Tongue (tissue), 1 donor: ENCODE measurements at regions not wholly inside any gene's neighbourhood (a gene's known extent, or its start where the extent isn't known, plus 50 kb on each side); places are given as distances from the start of the nearest gene placed in this dataset.
"Not testable (repeated sequence)": the region's sequence is repeated elsewhere in the genome, so short reads cannot be mapped to it uniquely, and the experiment has no call there.

Experiments
- DNase-seq: peaks from one replicate; pipeline ENCODE4 v3.0.0-alpha.2; 2015

DNA sequence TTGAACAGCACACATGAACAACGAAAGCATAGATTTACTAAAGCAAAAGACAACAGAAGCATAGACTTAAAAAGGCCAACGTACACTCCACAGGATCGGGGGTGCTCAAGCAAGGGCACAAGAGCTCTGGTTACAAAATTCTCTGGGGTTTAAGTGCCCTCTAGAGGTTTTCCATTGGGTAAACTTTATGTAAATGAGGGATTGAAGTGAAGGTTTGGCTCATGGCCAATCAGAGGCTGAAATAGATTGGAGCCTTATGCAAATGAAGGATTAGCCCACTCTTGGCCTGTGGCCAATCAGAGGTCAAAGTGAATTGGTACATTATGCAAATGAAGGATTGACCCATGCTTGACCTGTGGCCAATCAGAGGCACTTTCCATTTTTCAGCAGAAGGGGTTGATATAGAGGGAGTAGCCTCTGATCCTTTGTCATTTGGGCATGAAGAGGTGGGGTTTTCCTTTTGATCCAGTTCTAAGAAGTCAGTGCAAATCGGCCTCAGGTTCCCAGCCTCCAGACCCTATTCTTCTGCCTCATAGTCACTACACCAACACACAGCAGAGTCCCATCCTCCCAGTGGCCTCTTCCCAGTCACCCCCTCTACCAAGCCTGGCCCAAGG lies 244.9 kb downstream of the THBS2 start:
- peak; percentile 29 for DNase-seq

DNA sequence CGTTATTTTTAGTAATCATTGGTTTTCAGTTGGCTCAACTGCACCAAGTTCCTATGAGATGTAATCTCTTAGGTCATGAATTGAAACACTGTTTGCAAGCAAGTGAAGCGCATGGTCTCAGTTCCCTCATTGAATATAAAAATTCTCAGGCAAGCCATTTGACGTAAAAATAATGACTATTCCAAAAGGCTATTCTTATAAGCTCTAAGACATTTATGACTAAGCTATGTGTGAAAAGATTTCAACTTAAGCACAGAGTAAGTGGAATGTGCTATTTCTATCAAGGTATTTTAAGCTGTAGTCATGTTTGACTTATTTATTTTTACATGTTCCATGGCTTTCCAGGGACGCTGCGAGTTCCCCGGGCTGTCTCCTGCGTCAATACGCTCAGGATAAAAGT lies 248.5 kb downstream of the THBS2 start:
- DNase-seq, result no peak

DNA sequence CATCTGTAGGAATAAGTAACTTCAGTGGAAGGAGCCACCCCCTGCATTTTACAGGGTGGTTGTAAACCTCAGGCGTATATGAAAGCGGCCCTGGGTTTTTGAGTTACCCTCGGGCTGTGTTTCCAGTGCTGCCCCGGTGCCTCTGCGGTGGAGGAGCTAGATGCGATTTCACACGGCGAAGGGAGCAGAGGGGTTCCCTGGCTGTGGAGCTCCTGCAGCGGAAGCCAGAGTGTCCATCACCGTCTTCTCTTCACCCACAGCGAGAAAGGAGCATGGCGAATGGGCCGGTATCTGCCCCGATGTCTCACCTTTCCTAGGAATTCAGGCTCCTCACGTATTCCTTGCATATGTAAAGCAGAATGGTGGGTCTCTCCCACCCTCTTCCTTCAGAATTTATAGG lies 253.6 kb downstream of the THBS2 start:
- DNase-seq, result no peak

DNA sequence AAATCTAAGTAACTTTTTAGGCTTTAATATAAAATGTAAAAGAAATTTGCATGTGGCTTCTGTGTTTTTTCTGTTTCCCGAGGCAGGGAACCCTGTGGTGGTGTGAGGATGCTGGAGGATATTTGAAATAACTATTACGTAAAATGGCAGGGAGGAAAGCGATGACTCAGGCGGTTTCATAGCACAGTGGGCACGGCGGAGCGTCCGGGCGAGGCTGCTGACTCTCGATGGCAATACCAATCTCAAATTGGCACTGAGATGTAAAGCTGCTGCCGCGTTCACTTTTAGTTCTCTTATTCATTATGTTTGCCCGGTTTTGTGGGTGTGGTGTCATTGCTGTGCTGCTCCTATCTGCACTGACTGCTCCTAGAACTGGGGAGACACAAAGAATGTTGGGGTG lies 254.3 kb downstream of the THBS2 start:
- DNase-seq, result no peak

DNA sequence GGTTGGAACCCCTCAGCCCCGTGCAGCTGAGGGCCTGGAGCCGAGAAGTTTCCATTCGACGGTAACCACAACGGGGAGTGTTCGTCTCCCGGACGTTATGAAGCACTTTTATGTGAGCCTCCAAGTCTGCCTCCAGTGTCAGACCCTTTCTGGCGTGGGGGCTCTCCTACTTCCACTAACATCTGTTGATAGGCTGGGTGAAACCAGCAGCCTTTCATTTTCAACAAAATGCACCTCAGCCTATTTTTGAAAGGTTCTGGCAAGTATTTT lies 257.4 kb downstream of the THBS2 start:
- DNase-seq, result no peak

DNA sequence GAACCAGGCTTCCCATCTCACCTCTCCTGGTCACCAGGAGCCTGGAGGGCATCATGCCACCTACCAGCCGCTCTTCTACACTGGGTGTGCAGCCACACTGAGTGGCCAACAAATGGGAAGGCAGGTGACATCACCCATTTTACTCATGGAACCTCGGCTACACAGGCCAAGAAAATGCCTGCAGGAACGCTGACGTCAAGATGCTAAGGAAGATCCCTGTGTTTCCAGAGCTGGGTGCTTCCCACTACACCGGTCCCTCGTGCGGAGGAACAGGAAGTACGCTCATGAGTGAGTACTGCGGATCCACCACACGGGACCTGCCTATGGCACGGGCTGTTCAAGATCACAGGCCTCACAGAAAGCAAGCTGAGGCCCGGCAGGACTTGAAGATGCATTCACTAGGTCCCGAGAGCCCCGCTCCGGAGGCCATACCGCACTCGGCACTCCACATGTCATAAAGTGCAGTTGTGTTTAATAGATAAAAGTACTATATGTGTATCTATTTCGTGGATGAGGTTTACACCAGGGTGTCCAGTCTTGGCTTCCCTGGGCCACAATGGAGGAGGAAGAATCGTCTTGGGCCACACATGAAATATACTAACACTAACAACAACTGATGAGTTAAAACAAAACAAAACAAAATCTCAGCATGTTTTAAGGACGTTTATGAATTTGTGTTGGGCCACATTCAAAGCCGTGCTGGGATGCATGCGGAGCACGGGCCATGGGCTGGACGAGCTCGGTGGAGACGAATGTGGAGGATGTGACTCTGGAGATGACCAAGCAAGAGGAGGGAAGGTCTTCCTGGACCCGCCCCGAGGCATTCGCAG lies 257.9 kb downstream of the THBS2 start:
- no peak for DNase-seq

DNA sequence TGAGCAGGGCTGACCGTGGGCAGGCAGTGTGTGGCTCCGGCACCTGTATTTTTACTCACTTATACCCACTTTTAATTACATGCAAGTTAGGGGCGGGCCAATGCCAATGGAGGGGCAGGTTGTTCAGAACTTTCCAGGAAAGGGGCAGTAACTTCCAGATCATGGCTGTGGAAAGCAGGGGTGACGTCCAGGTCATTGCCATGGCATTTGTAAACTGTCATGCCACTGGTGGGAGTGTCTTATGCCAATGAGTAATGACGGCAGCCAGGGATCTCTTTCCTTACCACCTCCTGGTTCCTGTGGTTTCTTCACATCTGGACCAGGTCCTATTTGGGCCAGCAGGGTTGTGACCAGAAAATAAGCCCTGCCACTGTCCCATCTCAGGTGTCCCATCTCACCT lies 258.7 kb downstream of the THBS2 start:
- DNase-seq, result no peak

DNA sequence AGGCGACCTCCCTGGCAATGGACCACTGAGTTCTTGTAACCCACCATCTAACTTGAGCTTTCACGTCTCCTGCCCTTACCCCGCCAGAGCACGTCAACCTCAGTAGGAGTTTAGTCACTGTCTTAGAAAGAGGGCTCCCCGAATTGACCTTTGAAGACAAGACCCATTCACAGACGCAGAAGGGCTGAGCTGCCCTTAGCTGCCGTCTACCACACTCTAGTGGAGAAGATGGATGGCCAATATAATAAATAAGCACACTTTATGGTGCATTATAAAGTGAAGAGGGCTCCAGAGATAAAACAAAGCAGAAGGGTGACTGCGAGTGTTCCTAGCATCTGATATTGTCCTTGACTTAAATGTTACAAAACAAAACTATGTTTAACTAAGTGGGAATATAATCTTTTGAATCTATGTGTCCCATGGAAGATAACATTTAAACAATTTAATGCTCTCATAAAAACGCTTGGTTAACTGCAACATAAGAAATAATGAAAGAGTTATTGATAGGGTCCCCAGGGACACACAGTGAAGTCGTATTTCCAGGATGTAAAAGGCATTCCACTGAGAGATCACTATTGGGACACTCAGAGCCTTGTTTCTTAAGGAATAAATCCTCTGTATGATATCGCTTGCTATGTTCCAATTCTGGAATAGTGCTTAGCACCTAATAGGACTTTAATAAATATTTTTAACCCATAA lies 261.1 kb downstream of the THBS2 start:
- DNase-seq, result no peak

DNA sequence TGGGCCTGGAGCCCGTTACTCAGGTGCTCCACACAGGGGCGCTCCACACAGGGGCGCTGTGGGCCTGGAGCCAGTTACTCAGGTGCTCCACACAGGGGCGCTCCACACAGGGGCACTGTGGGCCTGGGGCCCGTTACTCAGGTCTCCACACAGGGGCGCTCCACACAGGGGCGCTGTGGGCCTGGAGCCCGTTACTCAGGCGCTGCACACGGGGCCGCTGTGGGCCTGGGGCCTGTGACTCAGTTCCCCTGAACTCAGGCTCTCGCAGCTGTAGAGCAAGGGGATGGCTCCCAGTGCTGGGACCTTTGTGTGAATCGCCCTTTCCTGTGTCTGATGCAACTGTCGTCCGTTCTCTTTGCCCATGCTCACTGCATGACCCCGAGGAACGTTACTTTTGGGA lies 262.0 kb downstream of the THBS2 start:
- DNase-seq, result not testable (repeated sequence)

DNA sequence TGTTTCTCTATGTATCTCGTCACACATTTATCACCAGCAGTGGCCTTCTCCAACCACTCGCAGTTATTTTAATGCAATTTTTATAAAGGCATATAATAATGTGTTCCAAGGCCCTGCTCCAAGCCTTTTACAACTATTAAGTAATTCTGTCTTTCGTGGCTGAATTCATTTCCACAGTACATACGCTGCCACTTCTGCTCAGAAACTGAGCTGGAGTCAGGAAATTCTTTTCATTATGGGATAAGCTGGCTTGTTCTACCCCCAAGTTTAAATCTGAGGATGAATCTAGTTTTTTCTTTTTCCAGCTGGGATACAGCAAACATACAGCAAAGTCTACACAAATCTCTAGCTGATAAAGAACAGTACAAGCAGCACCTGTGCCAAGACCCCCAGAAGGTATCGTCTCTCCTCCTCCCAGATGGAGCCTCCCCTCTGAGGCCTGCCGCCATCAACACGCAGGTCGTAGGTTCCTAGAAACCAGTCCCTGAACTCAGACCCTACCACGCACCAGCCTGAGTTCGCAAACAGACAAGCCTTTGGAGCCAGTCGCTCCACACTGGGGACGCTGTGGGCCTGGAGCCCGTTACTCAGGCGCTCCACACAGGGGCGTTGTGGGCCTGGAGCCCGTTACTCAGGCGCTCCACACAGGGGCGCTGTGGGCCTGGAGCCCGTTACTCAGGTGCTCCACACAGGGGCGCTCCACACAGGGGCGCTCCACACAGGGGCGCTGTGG lies 263.5 kb downstream of the THBS2 start:
- DNase-seq, result no peak

DNA sequence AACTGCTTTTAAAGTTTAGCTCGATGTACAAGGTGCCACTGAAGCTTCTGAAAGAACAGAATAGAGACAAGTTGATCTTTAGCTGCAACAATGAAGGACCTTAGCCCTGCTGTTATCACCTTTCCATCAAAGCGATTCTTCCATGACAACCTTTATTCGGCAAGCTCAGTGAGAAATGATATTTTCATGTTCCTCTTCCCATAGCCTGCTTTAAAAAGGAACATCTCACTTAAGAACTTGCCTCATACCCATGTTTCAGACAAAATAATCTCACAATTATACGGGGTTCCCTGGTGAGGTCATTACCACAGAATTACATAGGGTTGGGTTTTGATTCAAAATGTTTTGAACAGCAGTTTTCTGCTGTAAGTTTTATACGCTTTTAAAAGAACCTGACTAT lies 264.2 kb downstream of the THBS2 start:
- DNase-seq, result no peak

DNA sequence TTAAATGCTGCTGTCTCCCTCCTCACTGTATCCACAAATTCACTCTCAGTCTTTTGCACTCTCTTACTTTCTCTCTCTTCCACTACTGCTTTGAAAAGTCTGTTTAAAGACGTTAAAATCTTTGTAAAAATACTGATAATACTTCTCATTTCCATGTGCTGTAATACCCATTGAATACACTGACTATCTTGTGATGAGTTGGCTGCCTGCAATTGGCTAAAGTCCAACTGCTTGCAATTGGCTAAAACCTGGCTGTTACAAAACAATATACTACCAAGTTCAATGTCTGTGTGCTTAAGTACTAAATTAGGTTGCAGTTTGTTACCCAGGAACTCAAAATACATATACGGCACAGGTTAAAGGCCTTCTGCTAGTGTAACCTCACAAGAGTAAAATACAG lies 264.8 kb downstream of the THBS2 start:
- DNase-seq, result no peak

DNA sequence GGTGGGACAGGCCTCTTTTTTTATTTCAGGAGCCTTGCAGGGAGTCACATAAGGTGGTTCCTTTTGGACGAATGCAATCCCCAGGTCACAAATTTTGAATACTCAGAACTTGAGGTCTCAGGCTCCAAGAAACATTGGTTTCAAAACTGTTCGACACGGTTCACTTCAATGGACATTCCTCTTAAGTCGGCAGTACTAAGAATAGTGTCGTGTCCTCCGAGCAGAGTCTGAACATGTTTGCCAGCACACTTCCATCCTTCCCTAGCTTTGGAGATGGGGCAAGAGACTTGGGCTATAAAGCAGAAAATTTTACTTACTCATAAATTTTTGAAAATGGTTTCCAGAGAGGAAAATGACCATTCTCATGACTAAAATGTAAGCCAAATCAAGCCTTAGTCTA lies 265.4 kb downstream of the THBS2 start:
- DNase-seq, result no peak

DNA sequence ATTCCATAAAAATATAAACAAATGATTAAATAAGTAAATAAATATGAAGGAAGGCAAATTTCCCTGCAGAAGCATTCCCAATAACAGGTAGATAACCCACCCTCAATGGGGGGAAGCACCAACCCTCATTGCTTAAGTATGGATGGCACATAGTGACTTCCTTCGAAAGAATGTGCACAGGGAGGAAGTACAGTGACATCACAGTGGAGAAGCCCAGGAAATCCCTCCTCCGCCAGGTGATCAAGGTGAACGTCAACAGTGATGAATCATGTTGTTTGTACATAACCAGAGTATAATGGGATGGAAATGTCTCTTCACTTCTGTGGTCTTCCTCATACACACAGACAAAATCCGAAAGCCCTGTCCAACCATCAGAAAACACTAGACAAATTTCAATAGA lies 267.9 kb downstream of the THBS2 start:
- no peak for DNase-seq

DNA sequence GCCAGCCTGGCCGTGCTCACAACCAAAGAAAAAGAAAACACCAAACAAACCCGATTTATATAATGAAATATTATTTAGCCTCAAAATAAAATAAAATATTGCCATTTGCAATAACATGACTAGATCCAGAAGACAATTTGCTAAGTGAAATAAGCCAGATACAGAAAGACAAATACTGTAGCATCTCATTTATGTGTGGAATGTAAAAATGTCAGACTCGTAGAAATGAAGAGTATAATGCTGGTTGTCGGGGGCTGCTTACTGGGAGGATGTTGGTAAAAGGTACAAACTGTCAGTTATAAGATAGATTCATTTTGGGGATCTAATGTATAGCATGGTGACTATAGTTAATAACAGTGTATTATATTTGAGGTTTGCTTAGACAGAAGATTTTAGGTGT lies 269.7 kb downstream of the THBS2 start:
- no peak for DNase-seq

DNA sequence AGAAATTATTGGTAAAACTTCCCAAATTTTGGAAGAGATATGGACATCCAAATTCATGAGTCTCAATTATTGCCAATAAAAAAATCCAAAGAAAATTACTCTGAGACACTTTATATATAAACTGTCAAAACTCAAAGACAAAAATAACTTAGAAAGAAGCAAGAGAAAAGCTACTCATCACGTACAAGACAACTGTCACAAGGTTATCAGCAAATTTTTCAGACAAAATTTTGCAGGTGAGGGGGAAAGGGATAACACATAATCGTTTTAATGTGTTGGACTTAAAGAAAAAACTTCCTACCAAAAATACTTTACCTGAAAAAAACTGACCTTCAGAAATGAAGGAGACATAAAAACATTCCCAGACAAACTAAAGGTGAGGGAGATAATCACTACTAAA lies 272.5 kb downstream of the THBS2 start:
- DNase-seq, result no peak

DNA sequence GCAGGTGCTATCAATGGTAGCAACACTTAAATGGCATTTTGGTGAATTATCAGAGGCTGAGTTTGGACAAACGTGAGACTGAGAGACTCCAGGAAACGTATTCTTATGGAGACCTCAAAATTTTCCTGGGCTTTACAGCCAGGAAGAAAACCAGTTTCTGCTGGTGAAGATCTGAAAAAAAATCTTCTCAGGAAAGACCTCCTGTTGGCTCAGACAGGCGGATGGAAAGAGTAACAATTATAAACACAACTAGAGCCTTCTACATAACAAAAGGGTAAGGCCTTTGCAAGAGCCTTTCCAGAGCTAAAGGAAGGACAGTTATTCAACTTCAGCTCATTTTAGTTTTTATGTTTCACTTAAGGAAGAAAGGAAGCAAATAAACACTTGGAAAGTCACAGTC lies 274.4 kb downstream of the THBS2 start:
- no peak for DNase-seq

DNA sequence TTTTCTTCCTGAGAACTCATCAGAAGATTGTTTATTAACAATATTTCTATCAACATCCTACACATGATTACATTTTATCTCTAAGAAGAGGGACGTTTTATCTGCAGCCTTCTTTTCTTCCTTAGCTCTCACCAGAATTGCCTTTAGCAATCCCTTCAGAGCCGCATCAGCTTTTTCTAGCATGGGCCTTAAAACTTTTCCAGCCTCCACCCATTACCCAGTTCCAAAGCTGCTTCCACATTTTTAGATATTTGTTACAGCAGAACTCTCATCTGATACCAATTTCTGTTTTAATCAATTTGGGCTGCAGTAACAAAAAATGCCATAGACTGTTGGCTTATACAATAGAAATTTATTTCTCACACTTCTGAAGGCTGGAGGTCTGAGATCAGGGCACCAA lies 281.5 kb downstream of the THBS2 start:
- DNase-seq, result no peak

DNA sequence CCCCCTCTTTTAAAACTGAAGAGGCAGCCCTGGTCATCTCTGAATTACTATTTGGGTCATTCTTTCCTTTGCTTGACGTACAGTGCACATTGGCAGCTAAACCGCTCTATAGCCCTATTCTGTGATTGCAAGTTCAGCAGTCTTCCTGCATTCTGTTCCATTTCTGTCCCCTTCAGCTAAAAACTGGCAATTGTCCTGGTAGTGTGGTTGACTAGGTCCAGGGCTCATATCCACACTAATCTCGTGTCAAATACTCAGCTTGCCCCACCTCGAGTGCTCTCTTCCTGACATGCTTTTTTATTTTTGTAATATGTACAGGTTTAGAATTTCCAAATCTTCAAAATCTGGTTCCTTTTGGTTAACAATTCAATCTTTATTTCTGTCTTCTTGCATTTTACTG lies 282.1 kb downstream of the THBS2 start:
- DNase-seq, result no peak

DNA sequence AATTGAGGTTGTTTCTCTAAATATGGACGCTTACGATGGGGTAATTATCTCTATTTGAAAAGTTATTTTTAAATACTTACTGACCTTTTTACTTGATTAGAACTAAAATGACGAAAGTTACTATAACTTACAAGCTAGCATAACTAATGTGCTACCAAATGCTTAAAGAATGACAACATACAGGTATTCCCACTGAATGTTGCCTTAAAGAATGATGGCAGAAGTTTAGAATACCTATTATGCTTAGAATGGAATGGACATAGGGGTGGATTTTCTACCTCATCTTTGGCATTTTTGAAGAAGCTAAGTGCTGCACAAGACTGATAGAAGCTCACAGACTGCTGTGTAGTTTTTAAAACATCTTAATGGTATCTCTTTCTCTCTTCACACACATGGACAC lies 284.8 kb downstream of the THBS2 start:
- no peak for DNase-seq

DNA sequence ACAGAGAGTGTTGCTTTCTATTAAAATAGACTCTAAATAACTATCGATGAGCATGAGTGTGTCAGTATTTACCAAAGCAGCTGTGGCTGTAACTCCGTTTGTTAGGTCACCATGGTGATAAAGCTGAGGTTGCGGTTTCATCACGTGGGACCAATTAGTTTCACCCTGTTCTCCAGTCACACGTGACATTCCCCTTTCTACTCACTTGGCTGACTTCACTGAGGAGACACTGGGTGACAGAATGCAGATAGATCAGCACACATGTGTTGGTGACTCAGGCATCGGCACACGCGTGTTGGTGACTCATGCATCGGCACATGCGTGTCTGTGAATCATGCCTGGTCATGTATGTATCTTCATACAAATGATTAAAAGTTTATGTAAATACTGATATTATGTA lies 285.4 kb downstream of the THBS2 start:
- peak; percentile 95 for DNase-seq

DNA sequence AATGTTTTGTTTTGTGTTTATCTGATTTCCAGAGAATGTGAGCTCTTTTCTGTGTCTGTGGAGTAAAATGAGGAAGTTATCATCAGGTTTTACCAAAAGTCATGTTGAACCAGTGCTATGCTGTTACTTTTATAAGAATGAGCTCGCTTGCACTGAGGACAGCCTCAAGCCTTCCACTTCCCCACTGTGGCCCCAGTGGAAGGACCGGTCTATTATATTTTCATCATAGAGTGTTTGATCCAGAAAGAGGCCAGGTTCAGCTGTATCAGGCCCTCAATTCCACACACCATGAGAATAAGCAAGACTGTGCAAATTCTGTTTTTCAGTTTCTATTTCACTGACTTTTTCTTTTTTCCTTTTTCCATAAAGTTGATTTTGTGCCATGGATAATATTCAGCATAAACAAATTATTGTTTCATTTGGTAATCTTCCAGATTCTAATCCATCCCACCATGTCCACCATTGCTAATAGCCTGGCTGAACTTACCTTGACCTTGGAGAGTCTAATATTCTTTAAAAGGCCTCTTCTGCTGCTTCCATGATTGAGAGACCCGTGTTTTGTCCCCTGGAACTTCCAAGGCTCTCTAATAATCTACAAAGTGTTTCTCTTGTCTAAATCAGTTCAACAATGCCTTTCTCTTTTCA lies 286.2 kb downstream of the THBS2 start:
- peak; percentile 76 for DNase-seq
